Esophagus muscularis mucosa (tissue), 4 donors: ENCODE measurements at regions not wholly inside any gene's neighbourhood (a gene's known extent, or its start where the extent isn't known, plus 50 kb on each side); places are given as distances from the start of the nearest gene placed in this dataset.
"Not testable (repeated sequence)": the region's sequence is repeated elsewhere in the genome, so short reads cannot be mapped to it uniquely, and the experiment has no call there.

Source experiments
- DNase-seq: peaks from one replicate; pipeline ENCODE4 v3.0.0-alpha.2; 2017; ENCODE audit errors: extremely low spot score
- H3K27ac ChIP-seq, 4 donors: fragments of 200-600 bp; sonication (generic); replicated peaks in 1 of 4; 1 replicate in 3 of 4; 2 replicates in 1 of 4; pipeline ENCODE4 v1.5.1; 2016 to 2019; ENCODE audit warnings: mild to moderate bottlenecking in 1 of 4
- H3K27me3 ChIP-seq, 4 donors: fragments of 200-600 bp; sonication (generic); one replicate each; pipeline versions ENCODE4 v1.5.1 to v1.6.0; 2016 to 2019
- H3K36me3 ChIP-seq, 4 donors: fragments of 200-600 bp; sonication (generic); one replicate each; pipeline ENCODE4 v1.5.1; 2016 to 2019
- H3K4me1 ChIP-seq, 4 donors: fragments of 200-600 bp; sonication (generic); one replicate each; pipeline ENCODE4 v1.5.1; 2016 to 2019
- H3K4me3 ChIP-seq, 4 donors: fragments of 200-600 bp; sonication (generic); 1 replicate in 2 of 4; 2 replicates in 2 of 4; pipeline ENCODE4 v1.5.1; 2016 to 2019; ENCODE audit warnings: mild to moderate bottlenecking in 4 of 4, moderate library complexity in 1 of 4
- H3K9me3 ChIP-seq, 4 donors: fragments of 200-600 bp; sonication (generic); 1 replicate in 3 of 4; 2 replicates in 1 of 4; pipeline ENCODE4 v1.5.1; 2016 to 2019
- EP300 ChIP-seq: sonication (generic); formaldehyde crosslinking; IDR thresholded peaks from one replicate; pipeline ENCODE4 v1.6.1; 2017; ENCODE audit warnings: antibody characterized with exemption
- POLR2A ChIP-seq: fragments of 450-650 bp; IDR thresholded peaks from one replicate; pipeline ENCODE4 v1.6.1; 2017; ENCODE audit warnings: antibody characterized with exemption, moderate library complexity, mild to moderate bottlenecking, low read depth
- POLR2AphosphoS5 ChIP-seq, 2 donors: sonication (generic); formaldehyde crosslinking; IDR thresholded peaks; one replicate each; pipeline ENCODE4 v1.6.1; 2017; ENCODE audit warnings: antibody characterized with exemption in 2 of 2
- WGBS: methylation state at CpG from one replicate; pipeline ENCODE4 v1.1.5; 2018; 5-methylcytosine and 5-hydroxymethylcytosine counted together
- intact Hi-C: fragments of 100-400 bp; cut with DNase I; formaldehyde crosslinking; loops from one replicate; pipeline ENCODE4 v1.15.1; 2023
- TF ChIP-seq, protein P1 (sequence below), 3 experiments: fragments of 200-600 bp in 2 of 3; fragments of 450-650 bp in 1 of 3; sonication (generic) in 2 of 3; IDR thresholded peaks; one replicate each; pipeline ENCODE4 v1.5.1; 2017 to 2019; ENCODE audit warnings: antibody characterized with exemption in 3 of 3, mild to moderate bottlenecking in 2 of 3, moderate library complexity in 1 of 3

DNA sequence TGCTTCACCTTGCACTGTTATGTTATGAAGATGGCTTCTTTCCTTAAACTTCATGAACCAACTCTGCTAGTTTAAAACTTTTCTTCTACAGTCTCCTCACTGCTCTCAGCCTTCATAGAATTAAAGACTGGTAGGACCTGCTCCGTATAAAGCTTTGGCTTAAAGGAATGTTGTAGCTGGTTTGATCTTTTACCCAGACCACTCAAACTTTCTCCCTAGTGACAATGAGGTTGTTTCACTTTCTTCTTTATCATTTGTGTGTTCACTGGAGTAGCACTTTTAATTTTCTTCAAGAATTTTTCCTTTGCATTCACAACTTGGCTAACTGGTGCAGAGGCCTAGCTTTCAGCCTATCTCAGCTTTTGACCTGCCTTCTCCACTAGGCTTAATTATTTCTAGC lies 316.4 kb upstream of the RNF32 start:
- H3K4me3 ChIP-seq: no peak overlapping the region
- intact Hi-C loops: no loop called here
- TF ChIP-seq, protein P1, sequence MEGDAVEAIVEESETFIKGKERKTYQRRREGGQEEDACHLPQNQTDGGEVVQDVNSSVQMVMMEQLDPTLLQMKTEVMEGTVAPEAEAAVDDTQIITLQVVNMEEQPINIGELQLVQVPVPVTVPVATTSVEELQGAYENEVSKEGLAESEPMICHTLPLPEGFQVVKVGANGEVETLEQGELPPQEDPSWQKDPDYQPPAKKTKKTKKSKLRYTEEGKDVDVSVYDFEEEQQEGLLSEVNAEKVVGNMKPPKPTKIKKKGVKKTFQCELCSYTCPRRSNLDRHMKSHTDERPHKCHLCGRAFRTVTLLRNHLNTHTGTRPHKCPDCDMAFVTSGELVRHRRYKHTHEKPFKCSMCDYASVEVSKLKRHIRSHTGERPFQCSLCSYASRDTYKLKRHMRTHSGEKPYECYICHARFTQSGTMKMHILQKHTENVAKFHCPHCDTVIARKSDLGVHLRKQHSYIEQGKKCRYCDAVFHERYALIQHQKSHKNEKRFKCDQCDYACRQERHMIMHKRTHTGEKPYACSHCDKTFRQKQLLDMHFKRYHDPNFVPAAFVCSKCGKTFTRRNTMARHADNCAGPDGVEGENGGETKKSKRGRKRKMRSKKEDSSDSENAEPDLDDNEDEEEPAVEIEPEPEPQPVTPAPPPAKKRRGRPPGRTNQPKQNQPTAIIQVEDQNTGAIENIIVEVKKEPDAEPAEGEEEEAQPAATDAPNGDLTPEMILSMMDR (IDR thresholded peaks at IDR 0.05): no peak
- TF ChIP-seq EP300 (no peak), POLR2A (no peak), POLR2AphosphoS5 (IDR thresholded peaks at IDR 0.05) (no peak)
- H3K27me3 ChIP-seq: no peaks in the 10 kb centered on the region
- DNase-seq: no peak
- H3K9me3 ChIP-seq: no peaks in the 10 kb centered on the region
- no peaks in the 10 kb centered on the region for H3K36me3 ChIP-seq
- H3K27ac ChIP-seq: no peak overlapping the region
- 79% methylated on average over 1 of the region's 1 CpG for WGBS
- H3K4me1 ChIP-seq: no peaks in the 10 kb centered on the region

GRCh38 chr7:156321430-156321829 lies 319.1 kb upstream of the RNF32 start:
- H3K27ac ChIP-seq, H3K4me3 ChIP-seq, H3K27me3 ChIP-seq, H3K4me1 ChIP-seq, DNase-seq, H3K9me3 ChIP-seq, intact Hi-C loops, H3K36me3 ChIP-seq: not testable (repeated sequence)
- WGBS: 81% methylated on average over 1 of the region's 1 CpG

- TF ChIP-seq, protein P1 (IDR thresholded peaks at IDR 0.05): no peak
- no peak for TF ChIP-seq POLR2A
- H3K4me3 ChIP-seq: no peak overlapping the region
- no peak for DNase-seq
- H3K36me3 ChIP-seq: no peaks in the 10 kb centered on the region
- peaks cover 0 to 17% (median 17%) of the 10 kb centered on the region in 4 donors for H3K9me3 ChIP-seq
- H3K27me3 ChIP-seq: peaks cover 0 to 8% (median 0%) of the 10 kb centered on the region in 4 donors
- no peak overlapping the region for H3K27ac ChIP-seq
- 64% methylated on average over 8 of the region's 11 CpGs for WGBS
- intact Hi-C loops: no loop called here
- H3K4me1 ChIP-seq: no peaks in the 10 kb centered on the region
These were observed 321.6 kb upstream of the RNF32 start for GRCh38 chr7:156318926-156319325.

GRCh38 chr7:156318426-156318825 lies 322.1 kb upstream of the RNF32 start:
- TF ChIP-seq EP300 (no peak), POLR2A (no peak), POLR2AphosphoS5 (IDR thresholded peaks at IDR 0.05) (no peak)
- TF ChIP-seq, protein P1 (IDR thresholded peaks at IDR 0.05): no peak
- H3K4me3 ChIP-seq: no peak overlapping the region
- no peak for DNase-seq
- H3K27ac ChIP-seq: no peak overlapping the region
- peaks cover 0 to 17% (median 17%) of the 10 kb centered on the region in 4 donors for H3K9me3 ChIP-seq
- no peaks in the 10 kb centered on the region for H3K36me3 ChIP-seq
- H3K4me1 ChIP-seq: no peaks in the 10 kb centered on the region
- 86% methylated on average over 16 of the region's 18 CpGs for WGBS
- intact Hi-C loops: no loop called here
- peaks cover 0 to 8% (median 0%) of the 10 kb centered on the region in 4 donors for H3K27me3 ChIP-seq

- Histone ChIP-seq H3K9me3 (no peaks in the 10 kb centered on the region), H3K27me3 (no peaks in the 10 kb centered on the region), H3K36me3 (no peaks in the 10 kb centered on the region), H3K4me3 (no peak overlapping the region), H3K27ac (no peak overlapping the region), H3K4me1 (no peaks in the 10 kb centered on the region)
- DNase-seq: no peak
- TF ChIP-seq POLR2A (no peak), EP300 (no peak), POLR2AphosphoS5 (IDR thresholded peaks at IDR 0.05) (no peak)
- TF ChIP-seq, protein P1 (IDR thresholded peaks at IDR 0.05): no peak
- intact Hi-C loops: no loop called here
- 68% methylated on average over 15 of the region's 15 CpGs for WGBS
These were observed 331.5 kb upstream of the RNF32 start for GRCh38 chr7:156309016-156309620.
